Transverse colon (tissue), 4 donors: ENCODE measurements at regions not wholly inside any gene's neighbourhood (a gene's known extent, or its start where the extent isn't known, plus 50 kb on each side); places are given as distances from the start of the nearest gene placed in this dataset.

Experiments used
- DNase-seq: peaks from one replicate; pipeline ENCODE4 v3.0.0-alpha.2; 2019
- H3K27ac ChIP-seq, 4 donors: fragments of 200-600 bp; sonication (generic); 2 replicates each; pipeline ENCODE4 v1.5.1; 2016 to 2018; ENCODE audit warnings: inconsistent platforms in 4 of 4
- H3K27me3 ChIP-seq: fragments of 200-600 bp; sonication (generic); 2 replicates; pipeline ENCODE4 v1.5.1; 2017; ENCODE audit warnings: inconsistent platforms
- H3K36me3 ChIP-seq, 4 donors: fragments of 200-600 bp; sonication (generic); 2 replicates each; pipeline ENCODE4 v1.5.1; 2017 to 2019; ENCODE audit warnings: inconsistent platforms in 4 of 4
- H3K4me1 ChIP-seq, 4 donors: fragments of 200-600 bp; sonication (generic); 2 replicates each; pipeline ENCODE4 v1.5.1; 2017 to 2020; ENCODE audit warnings: inconsistent platforms in 4 of 4
- H3K4me3 ChIP-seq, 4 donors: fragments of 200-600 bp; sonication (generic); 1 replicate in 1 of 4; 2 replicates in 3 of 4; pipeline versions ENCODE4 v1.5.1 to v1.6.1; 2017 to 2019; ENCODE audit warnings: inconsistent platforms in 4 of 4
- H3K9me3 ChIP-seq, 2 donors: fragments of 200-600 bp; sonication (generic); 2 replicates each; pipeline ENCODE4 v1.5.1; 2017 to 2019; ENCODE audit warnings: inconsistent platforms in 2 of 2
- EP300 ChIP-seq: sonication (generic); formaldehyde crosslinking; IDR thresholded peaks from one replicate; pipeline ENCODE4 v1.6.1; 2017; ENCODE audit warnings: antibody characterized with exemption, low read depth
- POLR2A ChIP-seq: fragments of 450-650 bp; IDR thresholded peaks from one replicate; pipeline ENCODE4 v1.6.1; 2016; ENCODE audit warnings: antibody characterized with exemption, mild to moderate bottlenecking, moderate library complexity
- POLR2AphosphoS5 ChIP-seq, 3 donors: sonication (generic); formaldehyde crosslinking; IDR thresholded peaks; one replicate each; pipeline ENCODE4 v1.6.1; 2016; ENCODE audit warnings: antibody characterized with exemption in 3 of 3
- WGBS, 2 donors: methylation state at CpG; one replicate each; pipeline ENCODE4 v1.1.5; 2018; ENCODE audit warnings: low coverage in 1 of 2; 5-methylcytosine and 5-hydroxymethylcytosine counted together
- in situ Hi-C, 4 donors: fragments of 200-750 bp; cut with MboI; loops; one replicate each; pipeline versions ENCODE4 v1.15.0 to v1.15.1; 2017; ENCODE audit warnings: low sequenced_read_pairs in 3 of 4, low pct_ligation_motif_present in 1 of 4, low pct_unique_long_range_greater_than_20kb in 1 of 4
- intact Hi-C: fragments of 100-400 bp; cut with DNase I; formaldehyde crosslinking; loops from one replicate; pipeline ENCODE4 v1.15.1; 2023; ENCODE audit warnings: low total_unique reads
- TF ChIP-seq, protein P1 (sequence below), 5 experiments: fragments of 200-600 bp in 3 of 5; fragments of 450-650 bp in 2 of 5; sonication (generic) in 3 of 5; IDR thresholded peaks; 1 replicate in 2 of 5; 2 replicates in 3 of 5; pipeline ENCODE4 v1.5.1; 2016 to 2017; ENCODE audit warnings: antibody characterized with exemption in 5 of 5, inconsistent platforms in 3 of 5, mild to moderate bottlenecking in 2 of 5, moderate library complexity in 1 of 5

DNA sequence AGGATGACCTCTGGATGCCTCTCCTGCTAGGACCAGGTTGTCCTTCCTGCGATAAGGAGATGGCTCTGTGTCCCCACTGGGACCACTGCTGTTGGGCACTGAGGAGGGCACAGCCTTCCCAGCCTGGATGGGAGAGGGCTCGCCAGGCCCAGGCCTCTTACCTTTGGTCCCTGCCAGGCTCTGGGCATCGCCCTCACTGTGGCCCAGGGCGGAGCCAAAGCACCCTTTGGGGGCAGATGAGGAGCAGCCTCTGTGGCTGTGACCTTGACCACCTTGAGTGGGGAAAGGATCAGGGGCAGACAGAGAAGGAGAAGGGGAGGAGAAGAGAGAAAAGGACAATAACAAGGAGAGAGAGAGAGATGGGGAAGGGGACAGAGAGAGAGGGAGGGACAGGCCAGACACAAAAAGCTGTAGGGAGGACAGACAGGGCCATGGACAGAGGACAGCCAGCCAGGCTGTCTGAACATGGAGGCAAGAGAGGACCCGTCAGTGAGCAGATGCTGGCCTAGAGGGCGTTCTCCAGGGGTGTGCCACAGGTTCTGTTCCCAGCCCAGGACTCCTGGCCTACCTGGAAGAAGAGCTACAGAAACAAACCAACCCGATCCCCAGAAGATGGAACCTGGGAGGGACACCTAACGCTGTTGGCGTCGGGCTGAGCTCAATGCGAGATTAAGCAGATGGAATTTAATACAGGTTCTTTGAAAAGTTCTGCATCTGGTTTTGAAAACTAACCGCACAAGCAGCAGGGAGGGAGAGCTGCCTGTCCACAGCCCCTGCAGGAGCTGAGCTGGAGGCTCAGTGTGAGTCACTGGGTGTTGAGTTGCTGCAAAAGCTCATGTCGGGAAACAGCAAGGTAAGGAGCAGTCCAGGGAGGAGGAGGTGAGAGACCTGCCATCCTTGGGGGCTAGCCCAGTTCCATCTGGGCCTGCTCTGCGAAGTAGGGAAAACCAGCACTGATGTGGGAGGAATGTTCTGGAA is 262.1 kb downstream of the PTPRU start:
- Histone ChIP-seq H3K27ac (no peak overlapping the region), H3K9me3 (no peaks in the 10 kb centered on the region), H3K4me1 (no peaks in the 10 kb centered on the region), H3K4me3 (no peak overlapping the region), H3K27me3 (peaks cover 12% of the 10 kb centered on the region), H3K36me3 (no peaks in the 10 kb centered on the region)
- WGBS, 2 donors: 80 to 83% methylated on average over 5 to 14 of the region's 14 CpGs
- intact Hi-C loops: no loop called here
- no peak for DNase-seq
- in situ Hi-C loops: no loop called here
- TF ChIP-seq, protein P1, sequence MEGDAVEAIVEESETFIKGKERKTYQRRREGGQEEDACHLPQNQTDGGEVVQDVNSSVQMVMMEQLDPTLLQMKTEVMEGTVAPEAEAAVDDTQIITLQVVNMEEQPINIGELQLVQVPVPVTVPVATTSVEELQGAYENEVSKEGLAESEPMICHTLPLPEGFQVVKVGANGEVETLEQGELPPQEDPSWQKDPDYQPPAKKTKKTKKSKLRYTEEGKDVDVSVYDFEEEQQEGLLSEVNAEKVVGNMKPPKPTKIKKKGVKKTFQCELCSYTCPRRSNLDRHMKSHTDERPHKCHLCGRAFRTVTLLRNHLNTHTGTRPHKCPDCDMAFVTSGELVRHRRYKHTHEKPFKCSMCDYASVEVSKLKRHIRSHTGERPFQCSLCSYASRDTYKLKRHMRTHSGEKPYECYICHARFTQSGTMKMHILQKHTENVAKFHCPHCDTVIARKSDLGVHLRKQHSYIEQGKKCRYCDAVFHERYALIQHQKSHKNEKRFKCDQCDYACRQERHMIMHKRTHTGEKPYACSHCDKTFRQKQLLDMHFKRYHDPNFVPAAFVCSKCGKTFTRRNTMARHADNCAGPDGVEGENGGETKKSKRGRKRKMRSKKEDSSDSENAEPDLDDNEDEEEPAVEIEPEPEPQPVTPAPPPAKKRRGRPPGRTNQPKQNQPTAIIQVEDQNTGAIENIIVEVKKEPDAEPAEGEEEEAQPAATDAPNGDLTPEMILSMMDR (IDR thresholded peaks at IDR 0.05): no peak
- no peak for TF ChIP-seq POLR2A
- no peak for TF ChIP-seq EP300
- no peak for TF ChIP-seq POLR2AphosphoS5 (IDR thresholded peaks at IDR 0.05)

DNA sequence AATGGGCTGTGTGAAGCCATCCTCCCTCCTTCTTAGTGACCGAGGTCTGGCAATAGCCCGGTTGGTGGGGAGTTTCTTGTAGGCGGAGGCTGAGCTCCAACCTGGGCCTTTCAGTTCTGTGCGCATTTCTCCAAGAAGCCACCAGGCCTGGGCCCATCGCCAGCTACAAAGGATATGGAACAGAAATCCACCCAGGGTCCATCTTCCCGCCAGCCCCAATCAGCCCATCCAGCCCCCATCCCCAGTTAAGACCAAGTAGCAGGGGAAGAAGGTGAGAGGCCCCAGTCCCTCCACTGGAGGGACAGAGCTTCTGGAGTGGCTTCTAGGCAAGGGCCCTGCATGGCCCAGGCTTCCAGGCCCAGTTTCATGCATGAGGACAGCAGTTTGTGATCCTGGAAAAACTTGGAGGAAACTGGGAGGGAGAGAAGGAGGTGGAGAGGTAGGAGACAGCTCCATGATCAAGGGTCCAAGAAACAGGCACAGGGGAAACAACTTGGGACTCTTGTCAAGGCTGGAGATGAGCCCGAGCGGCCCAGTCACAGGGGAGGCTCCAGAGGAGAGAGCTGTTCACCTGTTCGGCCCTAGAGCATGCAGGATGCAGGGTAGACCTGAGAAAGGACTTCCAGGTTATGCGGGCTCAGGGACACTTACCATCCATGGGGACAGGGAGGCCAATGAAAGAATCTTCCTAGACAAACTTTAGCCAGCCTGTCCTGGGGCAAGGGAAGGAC is 261.2 kb downstream of the PTPRU start:
- intact Hi-C loops (no loop called here), in situ Hi-C loops (no loop called here)
- H3K9me3 ChIP-seq: no peaks in the 10 kb centered on the region
- DNase-seq: no peak
- no peaks in the 10 kb centered on the region for H3K36me3 ChIP-seq
- H3K4me3 ChIP-seq: no peak overlapping the region
- peaks cover 12% of the 10 kb centered on the region for H3K27me3 ChIP-seq
- TF ChIP-seq POLR2AphosphoS5 (IDR thresholded peaks at IDR 0.05): no peak
- no peak for TF ChIP-seq EP300
- TF ChIP-seq POLR2A: no peak
- TF ChIP-seq, protein P1 (IDR thresholded peaks at IDR 0.05): no peak
- no peaks in the 10 kb centered on the region for H3K4me1 ChIP-seq
- 93% methylated on average over 10 of the region's 10 CpGs; no CpG with 5 or more reads in 1 of the 2 donors for WGBS, 2 donors
- H3K27ac ChIP-seq: no peak overlapping the region

DNA sequence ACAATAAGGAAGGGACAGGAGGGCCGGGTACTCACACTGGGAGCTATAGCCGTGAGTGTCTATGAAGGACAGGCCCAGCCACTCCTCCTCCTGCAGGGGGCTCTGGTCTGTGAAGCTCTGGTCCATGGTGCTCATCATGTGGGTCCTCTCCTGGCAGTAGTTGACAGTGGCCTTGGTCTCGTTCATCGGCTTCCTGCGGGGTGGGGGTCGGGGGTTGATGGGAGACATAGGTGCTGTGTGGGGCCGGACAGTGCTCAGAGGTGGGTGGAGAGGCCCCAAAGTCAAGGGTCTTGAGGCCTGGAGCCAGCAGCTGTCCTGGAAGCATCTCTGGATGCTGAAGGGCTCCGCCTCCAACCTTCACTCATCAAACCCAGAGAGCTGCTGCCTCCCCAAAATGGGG is 260.4 kb downstream of the PTPRU start:
- Histone ChIP-seq H3K27me3 (peaks cover 12% of the 10 kb centered on the region), H3K4me1 (no peaks in the 10 kb centered on the region), H3K4me3 (no peak overlapping the region), H3K36me3 (no peaks in the 10 kb centered on the region), H3K9me3 (no peaks in the 10 kb centered on the region), H3K27ac (no peak overlapping the region)
- TF ChIP-seq POLR2AphosphoS5 (IDR thresholded peaks at IDR 0.05) (no peak), EP300 (no peak), POLR2A (no peak)
- TF ChIP-seq, protein P1 (IDR thresholded peaks at IDR 0.05): no peak
- in situ Hi-C loops: no loop called here
- intact Hi-C loops: no loop called here
- whole genome bisulfite sequencing, 2 donors: 87% methylated on average over 7 of the region's 8 CpGs; no CpG with 5 or more reads in 1 of the 2 donors
- DNase-seq: no peak

DNA sequence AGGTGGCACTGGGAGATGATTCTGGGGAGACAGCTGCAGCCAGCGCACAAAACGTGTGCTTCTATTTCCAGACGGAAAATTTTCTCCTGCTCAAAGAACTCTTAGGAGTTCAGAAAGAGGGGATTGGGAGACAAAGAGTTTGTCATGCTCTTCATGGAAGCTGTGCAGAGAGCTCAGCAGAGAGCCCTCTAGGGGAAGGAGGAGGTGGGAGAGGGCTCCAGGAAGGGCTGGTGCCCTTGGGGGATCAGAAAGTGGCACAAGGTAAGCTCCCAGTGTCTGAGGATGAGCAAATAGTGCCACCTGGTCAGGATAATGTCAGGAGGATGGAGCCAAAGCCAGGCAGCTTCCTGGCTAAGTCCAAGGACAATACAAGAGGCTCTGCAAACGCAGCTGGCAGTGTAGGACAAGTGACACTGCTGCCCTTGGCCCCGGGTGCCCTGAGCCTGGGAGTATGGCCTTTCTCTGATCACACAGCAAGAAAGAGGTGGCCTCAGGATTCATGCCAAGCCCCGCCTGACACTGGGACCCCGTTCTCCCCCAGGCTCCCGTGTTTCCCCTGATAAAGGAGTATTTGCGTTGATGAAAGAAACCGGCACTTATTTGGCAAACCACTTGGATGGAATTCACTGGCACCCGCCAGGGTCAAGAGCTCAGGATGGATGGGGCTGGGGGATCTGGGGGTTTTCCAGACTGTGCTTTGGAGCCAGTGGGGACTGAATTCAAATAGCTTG is 254.0 kb downstream of the PTPRU start:
- intact Hi-C loops (no loop called here), in situ Hi-C loops (no loop called here)
- no peak overlapping the region for H3K4me3 ChIP-seq

More for the DNA sequence above, 254.0 kb downstream of the PTPRU start:
- TF ChIP-seq POLR2A (no peak), POLR2AphosphoS5 (IDR thresholded peaks at IDR 0.05) (no peak), EP300 (no peak)
- TF ChIP-seq, protein P1 (IDR thresholded peaks at IDR 0.05): no peak
- Histone ChIP-seq H3K27ac (no peak overlapping the region), H3K9me3 (no peaks in the 10 kb centered on the region), H3K36me3 (no peaks in the 10 kb centered on the region), H3K27me3 (no peaks in the 10 kb centered on the region), H3K4me1 (no peaks in the 10 kb centered on the region)
- DNase-seq: no peak
- 61% methylated on average over 11 of the region's 11 CpGs; no CpG with 5 or more reads in 1 of the 2 donors for WGBS, 2 donors
